ENCODE measurements at regions not wholly inside any gene's neighbourhood (a gene's known extent, or its start where the extent isn't known, plus 50 kb on each side); places are given as distances from the start of the nearest gene placed in this dataset.

DNA sequence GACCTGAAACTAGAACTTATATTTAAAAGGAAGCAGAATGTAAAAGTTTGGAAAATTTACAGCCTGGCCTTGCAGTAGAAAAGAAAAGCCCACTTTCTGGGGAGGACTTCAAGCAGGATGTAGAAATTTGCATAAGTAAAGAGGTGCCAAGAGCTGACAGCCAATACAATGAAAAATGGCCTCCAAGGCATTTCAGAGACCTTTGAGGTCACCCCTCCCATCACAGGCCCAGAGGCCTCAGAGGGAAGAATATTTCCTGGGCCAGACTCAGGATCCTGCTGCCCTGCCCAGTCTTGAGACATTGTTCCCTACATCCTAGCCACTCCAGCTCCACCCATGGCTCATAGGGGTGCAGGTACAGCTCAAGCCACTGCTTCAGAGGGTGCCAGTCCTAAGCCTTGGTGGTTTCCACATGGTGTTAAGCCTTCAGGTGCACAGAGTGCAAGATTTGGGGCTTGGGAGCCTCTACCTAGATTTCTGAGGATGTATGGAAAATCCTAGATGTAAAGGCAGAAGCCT, 518.9 kb upstream of the INTU start:
- TF ChIP-seq SPI1 (IDR thresholded peaks at IDR 0.05; ENCODE audit: low read depth, low read length) = no peak
- TF ChIP-seq POLR2AphosphoS5 (IDR thresholded peaks at IDR 0.05; ENCODE audit: low read depth, low read length) = no peak
- TF ChIP-seq TAF1 (IDR thresholded peaks at IDR 0.05; ENCODE audit: low read depth, low read length) = no peak
- TF ChIP-seq POLR2A (IDR thresholded peaks at IDR 0.05; ENCODE audit: low read depth, low read length) = no peak
- TF ChIP-seq POU2F2 (IDR thresholded peaks at IDR 0.05; ENCODE audit: low read depth, low read length) = no peak
- TF ChIP-seq PAX5 (IDR thresholded peaks at IDR 0.05; ENCODE audit: insufficient read depth, low read length, severe bottlenecking) = no peak
